ENCODE measurements at regions not wholly inside any gene's neighbourhood (a gene's known extent, or its start where the extent isn't known, plus 50 kb on each side); places are given as distances from the start of the nearest gene placed in this dataset.

DNA sequence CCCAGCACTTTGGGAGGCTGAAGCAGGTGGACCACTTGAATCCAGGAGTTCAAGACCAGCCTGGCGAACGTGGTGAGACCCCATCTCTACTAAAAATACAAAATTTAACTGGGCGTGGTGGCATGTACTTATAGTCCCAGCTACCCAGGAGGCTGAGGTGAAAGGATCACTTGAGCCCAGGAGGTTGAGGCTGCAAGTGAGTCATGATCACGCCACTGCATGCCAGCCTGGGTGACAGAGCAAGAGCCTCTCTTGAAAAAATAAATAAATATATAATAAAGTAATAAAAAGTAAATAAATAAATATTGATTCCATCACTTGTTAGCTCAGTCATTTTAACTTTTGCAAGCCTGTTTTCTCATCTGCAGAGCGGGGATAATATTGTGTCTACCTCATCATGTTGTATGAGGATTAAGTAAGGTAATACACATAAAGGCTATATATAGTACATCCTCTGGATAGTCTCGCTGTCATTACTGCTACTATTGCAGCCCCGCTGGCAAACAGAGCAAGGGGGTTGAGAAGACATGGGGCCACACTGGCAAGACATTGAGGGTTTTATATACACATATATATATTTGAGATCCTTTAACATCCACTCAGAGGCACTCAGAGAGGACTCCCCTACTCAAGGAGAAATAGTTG, 210.9 kb downstream of the C9orf152 start:
- TF ChIP-seq, protein P1, sequence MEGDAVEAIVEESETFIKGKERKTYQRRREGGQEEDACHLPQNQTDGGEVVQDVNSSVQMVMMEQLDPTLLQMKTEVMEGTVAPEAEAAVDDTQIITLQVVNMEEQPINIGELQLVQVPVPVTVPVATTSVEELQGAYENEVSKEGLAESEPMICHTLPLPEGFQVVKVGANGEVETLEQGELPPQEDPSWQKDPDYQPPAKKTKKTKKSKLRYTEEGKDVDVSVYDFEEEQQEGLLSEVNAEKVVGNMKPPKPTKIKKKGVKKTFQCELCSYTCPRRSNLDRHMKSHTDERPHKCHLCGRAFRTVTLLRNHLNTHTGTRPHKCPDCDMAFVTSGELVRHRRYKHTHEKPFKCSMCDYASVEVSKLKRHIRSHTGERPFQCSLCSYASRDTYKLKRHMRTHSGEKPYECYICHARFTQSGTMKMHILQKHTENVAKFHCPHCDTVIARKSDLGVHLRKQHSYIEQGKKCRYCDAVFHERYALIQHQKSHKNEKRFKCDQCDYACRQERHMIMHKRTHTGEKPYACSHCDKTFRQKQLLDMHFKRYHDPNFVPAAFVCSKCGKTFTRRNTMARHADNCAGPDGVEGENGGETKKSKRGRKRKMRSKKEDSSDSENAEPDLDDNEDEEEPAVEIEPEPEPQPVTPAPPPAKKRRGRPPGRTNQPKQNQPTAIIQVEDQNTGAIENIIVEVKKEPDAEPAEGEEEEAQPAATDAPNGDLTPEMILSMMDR (IDR thresholded peaks at IDR 0.05): no peak
- TF ChIP-seq KAT7 (CRISPR knock-in tag; IDR thresholded peaks at IDR 0.05; ENCODE audit: borderline replicate concordance) (no peak), NR3C1 (CRISPR knock-in tag; conservative IDR thresholded peaks at IDR 0.05; ENCODE audit: low read depth) (no peak), E2F5 (CRISPR knock-in tag; IDR thresholded peaks at IDR 0.05) (no peak), IRF2 (CRISPR knock-in tag; IDR thresholded peaks at IDR 0.05; ENCODE audit: borderline replicate concordance, low read depth) (no peak), FOXJ3 (CRISPR knock-in tag; IDR thresholded peaks at IDR 0.05; ENCODE audit: borderline replicate concordance) (no peak), NR2C2 (CRISPR knock-in tag; IDR thresholded peaks at IDR 0.05) (no peak)
- TF ChIP-seq, protein P2, sequence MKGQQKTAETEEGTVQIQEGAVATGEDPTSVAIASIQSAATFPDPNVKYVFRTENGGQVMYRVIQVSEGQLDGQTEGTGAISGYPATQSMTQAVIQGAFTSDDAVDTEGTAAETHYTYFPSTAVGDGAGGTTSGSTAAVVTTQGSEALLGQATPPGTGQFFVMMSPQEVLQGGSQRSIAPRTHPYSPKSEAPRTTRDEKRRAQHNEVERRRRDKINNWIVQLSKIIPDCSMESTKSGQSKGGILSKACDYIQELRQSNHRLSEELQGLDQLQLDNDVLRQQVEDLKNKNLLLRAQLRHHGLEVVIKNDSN (CRISPR knock-in tag; IDR thresholded peaks at IDR 0.05): no peak
- TF ChIP-seq, protein P3, sequence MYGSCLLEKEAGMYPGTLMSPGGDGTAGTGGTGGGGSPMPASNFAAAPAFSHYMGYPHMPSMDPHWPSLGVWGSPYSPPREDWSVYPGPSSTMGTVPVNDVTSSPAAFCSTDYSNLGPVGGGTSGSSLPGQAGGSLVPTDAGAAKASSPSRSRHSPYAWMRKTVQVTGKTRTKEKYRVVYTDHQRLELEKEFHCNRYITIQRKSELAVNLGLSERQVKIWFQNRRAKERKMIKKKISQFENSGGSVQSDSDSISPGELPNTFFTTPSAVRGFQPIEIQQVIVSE (CRISPR knock-in tag; IDR thresholded peaks at IDR 0.05; ENCODE audit: borderline replicate concordance): no peak

Measured in WTC11 (cell line).